ENCODE measurements at regions not wholly inside any gene's neighbourhood (a gene's known extent, or its start where the extent isn't known, plus 50 kb on each side); places are given as distances from the start of the nearest gene placed in this dataset.

DNA sequence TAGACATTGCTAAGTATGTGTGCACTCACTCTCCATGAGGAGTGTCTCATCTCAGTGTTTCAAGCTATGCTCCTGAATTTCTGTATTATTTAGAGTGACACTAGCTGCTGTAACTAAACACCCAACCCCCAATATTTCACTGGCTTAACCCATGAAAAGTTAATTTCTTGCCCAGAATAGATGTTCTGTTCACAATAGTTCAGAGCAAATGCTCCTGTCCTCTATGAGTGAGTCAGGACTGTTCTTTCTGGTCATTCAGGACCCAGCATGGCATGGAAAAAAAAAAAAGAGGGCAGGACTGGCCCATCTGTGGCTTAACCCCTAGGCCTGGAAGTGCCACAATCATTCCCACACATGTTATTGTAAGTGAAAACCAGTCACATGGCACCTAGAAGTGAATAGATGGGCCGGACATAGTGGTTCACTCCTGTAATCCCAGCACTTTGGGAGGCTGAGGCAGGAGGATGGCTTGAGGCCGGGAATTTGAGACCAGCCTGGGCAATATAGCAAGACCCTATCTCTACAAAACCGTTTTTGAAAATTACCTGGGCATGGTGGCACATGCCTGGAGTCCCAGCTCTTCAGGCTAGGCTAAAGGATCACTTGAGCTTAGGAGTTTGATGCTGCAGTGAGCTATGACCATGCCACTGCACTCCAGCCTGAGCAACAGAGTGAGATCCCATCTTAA lies 663.6 kb downstream of the IRS1 start:
- Histone ChIP-seq H3K4me3 (no peak overlapping the region), H3K9ac (ENCODE audit: insufficient read depth in 1 of 2, low read length in 2 of 2) (no peak overlapping the region), H3K9me3 (ENCODE audit: control insufficient read depth in 4 of 4, insufficient read depth in 3 of 4, low read length in 3 of 4) (no peaks in the 10 kb centered on the region), H3K4me1 (ENCODE audit: control insufficient read depth in 5 of 5, insufficient read depth in 5 of 5, low read length in 5 of 5) (peaks cover 0 to 4% (median 0%) of the 10 kb centered on the region in 5 donors), H3K36me3 (ENCODE audit: control insufficient read depth in 4 of 4, insufficient read depth in 4 of 4, low read length in 4 of 4) (no peaks in the 10 kb centered on the region), H3K27me3 (ENCODE audit: control insufficient read depth in 3 of 3, insufficient read depth in 3 of 3, low read length in 2 of 3) (no peaks in the 10 kb centered on the region), H3K27ac (ENCODE audit: low read depth in 1 of 2, low read length in 1 of 2) (no peak overlapping the region)
- TF ChIP-seq, protein P1, sequence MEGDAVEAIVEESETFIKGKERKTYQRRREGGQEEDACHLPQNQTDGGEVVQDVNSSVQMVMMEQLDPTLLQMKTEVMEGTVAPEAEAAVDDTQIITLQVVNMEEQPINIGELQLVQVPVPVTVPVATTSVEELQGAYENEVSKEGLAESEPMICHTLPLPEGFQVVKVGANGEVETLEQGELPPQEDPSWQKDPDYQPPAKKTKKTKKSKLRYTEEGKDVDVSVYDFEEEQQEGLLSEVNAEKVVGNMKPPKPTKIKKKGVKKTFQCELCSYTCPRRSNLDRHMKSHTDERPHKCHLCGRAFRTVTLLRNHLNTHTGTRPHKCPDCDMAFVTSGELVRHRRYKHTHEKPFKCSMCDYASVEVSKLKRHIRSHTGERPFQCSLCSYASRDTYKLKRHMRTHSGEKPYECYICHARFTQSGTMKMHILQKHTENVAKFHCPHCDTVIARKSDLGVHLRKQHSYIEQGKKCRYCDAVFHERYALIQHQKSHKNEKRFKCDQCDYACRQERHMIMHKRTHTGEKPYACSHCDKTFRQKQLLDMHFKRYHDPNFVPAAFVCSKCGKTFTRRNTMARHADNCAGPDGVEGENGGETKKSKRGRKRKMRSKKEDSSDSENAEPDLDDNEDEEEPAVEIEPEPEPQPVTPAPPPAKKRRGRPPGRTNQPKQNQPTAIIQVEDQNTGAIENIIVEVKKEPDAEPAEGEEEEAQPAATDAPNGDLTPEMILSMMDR (IDR thresholded peaks at IDR 0.05; ENCODE audit: control extremely low read depth, extremely low read depth): no peak
- ATAC-seq (ENCODE audit: insufficient read depth, low FRiP score) (no peak), DNase-seq (no peak)
- WGBS, 2 donors: 76 to 91% methylated on average over 3 of the region's 3 CpGs

DNA sequence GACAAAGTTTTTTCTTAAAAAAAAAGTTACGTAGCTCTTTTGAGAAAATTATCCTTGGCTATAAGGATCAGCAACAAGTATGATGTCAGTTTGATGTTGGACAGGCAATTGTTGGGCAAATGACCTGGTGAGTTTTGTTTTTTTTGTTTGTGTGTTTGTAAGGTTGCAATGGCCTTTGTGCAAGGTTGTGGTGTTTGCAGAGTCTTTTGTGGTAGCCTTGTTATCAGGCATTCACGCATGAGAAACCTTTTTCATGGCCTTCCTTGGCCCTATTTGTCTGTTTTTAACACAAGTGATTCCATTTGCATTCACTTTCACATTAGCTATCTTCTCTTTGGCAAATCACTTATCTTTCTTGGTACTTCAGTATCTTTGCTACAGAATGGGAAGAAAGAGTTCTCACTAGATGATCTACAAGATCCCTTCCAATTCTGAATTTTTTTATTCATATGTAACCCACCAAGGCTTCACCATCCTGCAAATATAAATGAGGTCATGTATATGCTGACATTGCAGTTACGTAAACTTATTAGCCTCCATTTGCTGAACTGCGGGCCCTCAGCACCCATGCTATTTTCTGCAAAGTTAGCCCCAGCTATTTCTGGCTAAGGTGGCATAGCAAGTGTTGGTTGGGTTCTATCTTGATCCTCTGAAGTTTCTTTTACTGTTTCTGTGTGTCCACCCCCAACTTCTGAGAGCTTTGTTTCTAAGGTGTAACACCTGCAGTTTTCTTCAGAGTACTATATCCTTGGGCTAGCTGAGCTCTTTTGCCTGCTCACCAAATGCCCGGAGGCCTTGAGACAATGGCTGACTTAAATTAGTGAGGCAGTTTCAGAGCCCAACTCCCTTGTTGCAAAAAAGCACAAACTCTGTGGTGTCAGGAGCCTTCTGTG lies 667.1 kb downstream of the IRS1 start:
- TF ChIP-seq, protein P1 (IDR thresholded peaks at IDR 0.05; ENCODE audit: control extremely low read depth, extremely low read depth): no peak
- no peak overlapping the region for H3K4me3 ChIP-seq
- H3K4me1 ChIP-seq (ENCODE audit: control insufficient read depth in 5 of 5, insufficient read depth in 5 of 5, low read length in 5 of 5): peaks cover 0 to 4% (median 0%) of the 10 kb centered on the region in 5 donors
- DNase-seq: no peak
- H3K9ac ChIP-seq (ENCODE audit: insufficient read depth in 1 of 2, low read length in 2 of 2): no peak overlapping the region
- no peaks in the 10 kb centered on the region for H3K36me3 ChIP-seq (ENCODE audit: control insufficient read depth in 4 of 4, insufficient read depth in 4 of 4, low read length in 4 of 4)
- no peak overlapping the region for H3K27ac ChIP-seq (ENCODE audit: low read depth in 1 of 2, low read length in 1 of 2)
- no peaks in the 10 kb centered on the region for H3K9me3 ChIP-seq (ENCODE audit: control insufficient read depth in 4 of 4, insufficient read depth in 3 of 4, low read length in 3 of 4)
- WGBS, 2 donors: 95 to 99% methylated on average over 5 of the region's 5 CpGs
- no peaks in the 10 kb centered on the region for H3K27me3 ChIP-seq (ENCODE audit: control insufficient read depth in 3 of 3, insufficient read depth in 3 of 3, low read length in 2 of 3)
- no peak for ATAC-seq (ENCODE audit: insufficient read depth, low FRiP score)

DNA sequence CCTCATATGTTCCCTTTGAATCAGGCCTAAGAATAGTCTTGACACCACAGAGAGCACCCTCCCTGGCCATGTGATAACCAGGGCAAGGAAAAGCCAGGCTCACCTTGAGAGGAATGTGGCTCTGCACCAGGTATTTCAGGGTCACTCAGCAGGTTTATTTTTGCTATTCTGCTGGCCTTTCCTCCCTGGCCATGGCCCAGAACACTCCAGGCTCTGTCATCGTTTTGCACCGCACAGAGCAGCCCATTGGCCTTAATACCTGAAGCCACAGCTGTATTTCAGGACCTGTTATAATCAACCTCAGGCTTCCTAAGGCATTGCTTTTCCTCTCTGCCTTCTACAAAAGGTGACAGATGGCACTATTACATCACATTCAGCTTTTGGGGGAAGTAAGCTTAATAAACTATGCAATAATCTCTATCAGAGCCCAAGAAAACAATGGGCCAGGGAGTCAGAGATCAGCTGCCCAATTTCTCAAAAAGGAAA lies 668.3 kb downstream of the IRS1 start:
- Histone ChIP-seq H3K27me3 (ENCODE audit: control insufficient read depth in 3 of 3, insufficient read depth in 3 of 3, low read length in 2 of 3) (no peaks in the 10 kb centered on the region), H3K4me3 (no peak overlapping the region), H3K9ac (ENCODE audit: insufficient read depth in 1 of 2, low read length in 2 of 2) (no peak overlapping the region), H3K27ac (ENCODE audit: low read depth in 1 of 2, low read length in 1 of 2) (no peak overlapping the region), H3K36me3 (ENCODE audit: control insufficient read depth in 4 of 4, insufficient read depth in 4 of 4, low read length in 4 of 4) (no peaks in the 10 kb centered on the region), H3K9me3 (ENCODE audit: control insufficient read depth in 4 of 4, insufficient read depth in 3 of 4, low read length in 3 of 4) (no peaks in the 10 kb centered on the region), H3K4me1 (ENCODE audit: control insufficient read depth in 5 of 5, insufficient read depth in 5 of 5, low read length in 5 of 5) (peaks cover 0 to 5% (median 3%) of the 10 kb centered on the region in 5 donors)
- TF ChIP-seq, protein P1 (IDR thresholded peaks at IDR 0.05; ENCODE audit: control extremely low read depth, extremely low read depth): no peak
- DNase-seq: no peak
- WGBS, 2 donors: 26 to 36% methylated on average over 2 of the region's 2 CpGs
- no peak for ATAC-seq (ENCODE audit: insufficient read depth, low FRiP score)

All from lung (tissue), 11 donors.